Femur (tissue), 1 donor: ENCODE measurements at regions not wholly inside any gene's neighbourhood (a gene's known extent, or its start where the extent isn't known, plus 50 kb on each side); places are given as distances from the start of the nearest gene placed in this dataset.
"Not testable (repeated sequence)": the region's sequence is repeated elsewhere in the genome, so short reads cannot be mapped to it uniquely, and the experiment has no call there.

Experiments
- DNase-seq: peaks from one replicate; pipeline ENCODE4 v3.0.0-alpha.2; 2017

DNA sequence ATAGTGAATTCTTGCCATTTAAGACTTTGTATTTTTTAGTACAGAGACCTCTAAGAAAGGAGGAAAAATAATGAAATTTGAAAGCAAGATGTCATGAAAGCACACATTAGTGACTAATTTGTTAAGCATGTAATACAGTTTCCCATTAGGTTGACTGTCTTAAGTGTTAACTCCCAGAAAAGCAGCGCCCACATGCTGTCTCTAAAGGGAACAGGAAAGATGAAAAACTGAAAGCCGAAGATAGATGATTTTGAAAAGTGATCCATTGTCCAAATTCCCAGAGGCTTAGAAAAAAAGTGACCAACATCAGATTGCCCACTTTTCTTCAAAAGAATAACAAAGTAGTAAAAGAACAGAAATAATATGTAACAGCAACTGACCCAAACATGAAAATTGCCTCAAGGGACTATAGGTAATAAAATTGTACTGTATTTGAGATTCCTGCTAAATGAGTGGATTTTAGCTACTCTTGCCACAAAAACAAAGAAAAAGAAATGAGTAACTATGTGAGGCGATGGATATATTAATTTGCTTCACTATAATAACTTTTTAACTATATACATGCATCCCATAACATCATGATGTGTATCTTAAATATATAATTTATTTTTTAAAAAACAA, 83.2 kb upstream of the OGFRL1 start:
- no peak for DNase-seq

DNA sequence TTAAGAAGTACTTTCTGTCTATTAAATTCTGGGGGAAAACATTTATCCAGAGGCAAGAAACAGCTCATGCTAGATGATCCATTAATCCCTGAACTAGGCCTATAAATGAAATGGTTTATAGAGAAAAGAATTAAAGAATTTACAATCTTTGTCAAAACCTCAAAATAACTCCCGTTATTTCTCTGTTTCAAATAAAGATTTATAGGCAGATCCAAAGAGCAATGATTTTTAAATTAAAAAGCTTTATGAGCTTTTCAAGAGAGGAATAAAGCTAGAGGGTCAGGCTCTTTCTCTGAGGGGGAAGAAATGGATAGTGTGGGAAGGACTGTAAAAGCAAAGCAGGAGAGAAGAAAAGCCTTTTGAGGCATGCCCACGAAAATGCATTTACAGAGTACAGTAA, 82.5 kb upstream of the OGFRL1 start:
- DNase-seq: no peak

DNA sequence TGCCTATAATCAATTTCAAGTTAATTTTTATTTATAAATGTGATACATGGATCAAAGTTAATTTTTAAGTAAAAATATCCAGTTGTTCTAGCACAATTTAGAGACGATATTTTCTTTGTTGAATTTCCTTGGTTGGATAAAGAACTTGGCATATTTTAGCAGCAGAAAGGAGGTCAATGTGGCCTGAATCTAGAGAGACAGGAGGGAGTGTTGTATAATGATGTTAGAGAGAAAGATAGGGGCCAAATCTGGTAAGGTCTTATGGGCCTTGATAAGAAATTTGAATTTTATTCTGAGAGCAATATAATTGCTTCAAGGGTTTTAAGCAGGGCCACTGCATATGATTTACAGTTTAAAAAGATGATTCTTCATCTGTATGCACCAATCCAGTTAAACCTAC, 79.4 kb upstream of the OGFRL1 start:
- no peak for DNase-seq

DNA sequence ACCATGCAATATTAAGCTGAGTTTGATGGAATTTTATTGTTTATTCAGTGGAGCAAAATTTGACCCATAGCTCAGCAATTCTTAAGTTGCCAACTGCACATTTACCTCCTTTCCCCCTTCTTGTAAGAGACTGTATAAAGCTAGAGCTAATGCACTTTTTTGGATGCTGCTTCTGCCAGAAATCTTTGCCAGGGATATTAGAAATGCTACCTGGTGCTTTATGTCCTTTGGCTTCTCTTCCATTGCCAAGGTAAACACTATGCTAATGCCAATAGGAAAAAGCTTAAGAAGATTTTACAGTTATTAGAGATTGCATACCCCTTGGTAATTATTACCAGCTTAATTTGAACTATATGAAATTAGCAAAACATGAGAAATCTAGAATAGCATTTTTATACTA, 79.0 kb upstream of the OGFRL1 start:
- no peak for DNase-seq

DNA sequence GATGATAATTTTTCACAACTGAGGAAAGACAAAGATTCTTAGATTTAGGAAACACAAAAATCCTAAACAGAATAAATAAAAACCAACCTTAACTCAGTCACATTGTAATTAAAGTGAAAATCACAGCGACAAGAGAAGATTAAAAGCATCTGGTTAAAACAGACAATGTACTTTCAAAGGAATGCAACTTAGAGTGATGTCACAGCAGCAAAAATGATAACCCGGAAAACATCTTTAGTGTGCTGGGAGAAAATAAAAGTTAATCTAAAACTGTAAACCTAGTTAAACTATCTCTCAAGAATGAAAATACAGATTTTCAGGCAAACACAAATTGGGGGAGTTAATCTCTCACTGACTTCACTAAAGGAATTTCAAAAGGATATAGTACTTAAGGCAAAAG, 76.8 kb upstream of the OGFRL1 start:
- DNase-seq: no peak

DNA sequence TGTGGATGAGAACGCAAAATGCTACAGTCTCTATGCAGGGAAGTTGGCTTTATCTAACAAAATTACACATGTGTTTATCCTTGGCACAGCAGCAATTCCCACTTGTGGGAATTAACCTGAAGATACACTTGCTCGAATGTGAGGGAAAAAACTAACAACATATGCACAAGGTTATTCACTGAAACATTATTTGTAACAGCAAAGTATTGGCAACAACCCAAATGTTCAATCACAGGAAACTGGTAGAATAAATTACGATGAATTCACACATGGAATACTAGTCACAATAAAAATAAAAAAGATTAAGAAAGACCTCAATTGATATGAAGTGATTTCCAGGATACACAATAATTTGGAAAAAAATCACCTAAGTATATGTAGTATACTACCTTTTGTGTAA, 68.1 kb upstream of the OGFRL1 start:
- no peak for DNase-seq

DNA sequence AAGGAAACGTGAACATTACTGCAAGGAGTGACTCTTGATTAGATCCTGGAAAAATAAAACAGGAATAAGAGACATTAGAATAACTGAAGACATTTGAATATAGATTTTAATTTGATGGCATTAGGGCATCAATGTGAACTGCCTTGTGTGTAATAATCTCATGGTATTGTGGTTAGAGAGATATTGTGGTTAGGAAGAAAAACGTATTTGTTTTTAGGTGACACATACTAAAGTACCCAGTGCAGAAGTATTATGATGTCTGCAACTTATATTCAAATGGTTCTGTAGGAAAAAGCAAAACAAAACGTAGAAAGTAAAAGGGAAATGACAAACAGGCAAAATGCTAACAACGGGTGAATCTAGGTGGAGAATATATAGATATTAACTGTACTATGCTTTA, 65.9 kb upstream of the OGFRL1 start:
- DNase-seq: no peak

DNA sequence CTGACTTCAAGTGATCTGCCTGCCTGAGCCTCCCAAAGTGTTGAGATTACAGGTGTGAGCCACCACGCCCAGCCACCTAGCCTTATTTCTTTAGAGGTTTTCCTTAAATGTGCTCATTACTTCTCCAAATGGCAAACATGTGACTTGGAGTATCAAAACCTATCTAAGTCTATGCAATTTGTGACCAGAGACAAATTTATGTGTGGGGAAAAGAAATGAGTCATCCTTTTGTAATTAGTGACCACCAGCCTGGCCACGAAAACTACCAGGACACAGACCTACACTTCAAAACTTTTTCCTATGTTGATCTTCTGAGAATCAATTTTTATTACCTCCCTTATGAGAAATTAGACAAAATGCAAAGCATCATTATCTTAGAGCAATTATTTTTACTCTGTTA, 64.6 kb upstream of the OGFRL1 start:
- DNase-seq: no peak

DNA sequence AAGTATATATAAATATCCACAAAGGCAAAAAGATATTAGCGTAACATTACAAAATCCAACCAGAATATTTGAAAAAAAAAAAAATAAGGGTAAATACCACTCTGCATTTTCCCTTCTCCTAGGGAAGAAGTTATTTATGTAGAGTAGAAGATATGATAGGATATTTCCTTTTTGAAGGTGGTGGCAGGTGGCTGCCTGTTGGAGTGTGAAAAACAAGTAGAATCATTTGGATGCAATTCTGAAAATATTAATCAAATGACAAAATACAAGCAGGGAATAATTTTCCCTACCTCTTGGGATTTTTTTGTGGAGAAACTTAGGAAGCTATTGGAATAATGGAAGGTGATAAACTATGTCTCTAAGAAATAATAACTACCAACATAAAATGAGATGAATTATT, 62.5 kb upstream of the OGFRL1 start:
- DNase-seq: no peak

DNA sequence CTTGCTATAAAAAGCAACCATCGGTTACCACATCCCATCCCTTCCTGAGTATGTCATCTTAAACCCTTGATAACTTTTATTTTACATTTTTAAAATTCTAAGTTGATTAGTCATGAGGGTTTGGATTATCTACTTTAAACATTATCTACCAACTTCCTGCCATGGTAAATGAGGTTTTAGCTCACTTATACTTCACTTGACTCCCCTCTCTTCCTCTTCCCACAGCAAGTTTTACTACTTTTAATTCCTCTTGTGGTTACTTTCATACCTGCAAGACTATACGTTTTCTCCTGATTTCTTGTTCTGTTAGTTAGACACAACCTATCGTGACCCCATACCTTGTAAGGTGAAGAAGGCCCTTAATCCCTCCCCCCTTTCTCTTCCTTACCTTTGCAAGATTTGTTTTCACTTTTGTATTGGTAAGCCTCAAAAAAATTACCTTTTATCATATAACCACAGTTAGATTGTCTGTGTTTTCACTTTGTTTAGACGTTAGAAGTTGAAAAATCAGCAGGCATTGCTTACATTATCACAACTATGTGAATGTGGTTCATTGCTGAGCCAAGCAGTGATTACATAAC, 60.1 kb upstream of the OGFRL1 start:
- DNase-seq: no peak

DNA sequence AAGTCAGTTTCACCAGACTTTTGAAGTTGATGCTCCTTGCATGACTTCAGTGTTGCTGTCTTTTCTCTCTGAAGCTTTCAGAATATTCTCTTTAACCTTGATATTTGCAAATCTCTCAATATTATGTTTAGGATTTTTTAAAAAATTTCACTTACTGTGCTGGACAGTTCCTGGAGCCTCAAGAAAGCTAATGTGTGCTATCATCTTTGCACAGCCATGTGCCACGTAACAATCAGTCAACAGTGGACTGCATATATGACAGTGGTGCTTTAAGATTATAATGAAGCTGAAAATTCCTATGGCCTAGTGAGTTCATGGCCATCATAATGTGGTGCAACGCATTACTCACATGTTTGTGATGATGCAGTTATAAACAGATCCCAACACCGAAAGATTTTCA, 59.1 kb upstream of the OGFRL1 start:
- no peak for DNase-seq

DNA sequence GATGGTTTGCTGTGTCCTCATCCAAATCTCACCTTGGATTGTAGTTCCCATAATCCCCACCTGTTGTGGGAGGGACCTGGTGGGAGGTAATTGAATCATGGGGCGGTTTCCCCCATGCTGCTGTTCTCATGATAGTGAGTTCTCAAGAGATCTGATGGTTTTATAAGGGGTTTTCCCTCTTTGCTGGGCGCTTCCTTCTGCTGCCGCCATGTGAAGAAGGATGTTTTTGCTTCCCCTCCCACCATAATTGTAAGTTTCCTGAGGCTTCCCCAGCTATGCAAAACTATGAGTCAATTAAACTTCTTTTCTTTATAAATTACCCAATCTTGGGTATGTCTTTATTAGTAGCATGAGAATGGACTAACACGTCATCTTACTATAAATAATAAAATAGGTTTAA, 55.7 kb upstream of the OGFRL1 start:
- DNase-seq: not testable (repeated sequence)

DNA sequence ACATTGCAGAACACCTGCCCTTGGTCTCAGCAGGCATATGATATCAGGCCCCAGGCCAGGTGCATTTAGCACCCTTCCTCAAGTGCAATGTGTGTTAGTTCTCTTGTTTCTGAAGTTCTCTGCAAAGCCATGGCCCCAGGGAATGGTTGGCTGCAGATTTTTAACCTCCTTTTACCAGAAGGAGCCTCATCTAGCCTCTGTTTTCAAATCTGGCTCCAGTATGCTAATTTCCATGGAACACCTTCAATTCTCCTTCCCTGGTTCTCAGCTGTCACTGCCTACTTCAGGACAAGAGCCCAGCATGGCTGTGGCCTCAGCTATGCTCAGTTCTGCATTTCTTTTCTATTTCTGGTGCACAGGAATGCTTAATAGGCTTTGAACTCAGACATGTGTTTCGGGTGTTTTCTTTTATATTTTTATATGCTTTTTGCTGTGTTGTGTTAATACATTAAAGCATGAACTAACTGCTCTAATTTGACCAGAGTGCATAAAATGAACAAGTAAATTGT, 51.6 kb upstream of the OGFRL1 start:
- DNase-seq: no peak

DNA sequence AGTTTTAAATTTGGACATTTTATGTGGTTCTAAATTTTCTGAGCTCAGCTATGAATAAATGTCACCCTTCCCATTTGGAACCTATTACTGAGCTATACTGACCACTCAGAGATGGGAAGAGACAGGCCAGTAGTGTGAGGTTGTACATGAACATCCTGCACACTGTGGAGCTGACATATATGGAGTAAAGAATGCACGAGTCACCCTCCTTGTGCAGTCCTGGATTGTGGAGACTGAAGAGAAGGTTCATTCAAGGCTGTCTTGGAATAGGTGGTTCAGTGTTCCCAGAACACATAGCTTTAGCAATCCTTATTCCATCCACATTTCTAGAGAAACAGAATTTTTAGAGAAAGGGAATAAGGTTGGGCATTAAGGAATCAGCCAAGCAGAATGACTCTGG, 50.3 kb upstream of the OGFRL1 start:
- DNase-seq: no peak
